ENCODE measurements at regions not wholly inside any gene's neighbourhood (a gene's known extent, or its start where the extent isn't known, plus 50 kb on each side); places are given as distances from the start of the nearest gene placed in this dataset.

GRCh38 chr13:70407486-70407885 is 299.2 kb upstream of the KLHL1 start:
- Histone ChIP-seq H3K36me3 (no peaks in the 10 kb centered on the region), H3K9me3 (replicated peaks) (no peaks in the 10 kb centered on the region), H3K27me3 (no peaks in the 10 kb centered on the region), H3K4me1 (peaks cover 3% of the 10 kb centered on the region; the same call in 1 of the 2 replicates), H3K4me3 (no peak overlapping the region), H3K27ac (no peak overlapping the region)
- no peak for DNase-seq

DNA sequence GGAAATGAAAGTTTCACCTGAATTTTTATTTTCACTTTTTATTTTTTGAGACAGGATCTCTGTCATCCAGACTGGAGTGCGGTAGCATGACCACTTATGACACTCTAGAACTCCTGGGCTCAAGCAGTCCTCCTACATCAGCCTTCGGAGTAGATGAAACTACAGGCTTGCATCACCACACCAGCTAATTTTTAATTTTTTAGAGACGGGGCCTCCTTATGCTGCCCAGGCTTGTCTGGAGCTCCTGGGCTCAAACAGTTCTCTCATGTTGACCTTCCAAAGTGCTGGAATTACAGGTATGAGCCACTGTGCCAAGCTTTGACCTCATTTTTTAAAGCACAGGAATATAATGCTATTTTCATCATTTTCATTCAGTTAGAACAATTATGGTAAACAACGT is 297.0 kb upstream of the KLHL1 start:
- Histone ChIP-seq H3K9me3 (replicated peaks) (no peaks in the 10 kb centered on the region), H3K4me3 (no peak overlapping the region), H3K4me1 (peaks cover 3% of the 10 kb centered on the region; the same call in 1 of the 2 replicates), H3K27ac (no peak overlapping the region), H3K27me3 (no peaks in the 10 kb centered on the region), H3K36me3 (no peaks in the 10 kb centered on the region)
- no peak for DNase-seq

- Histone ChIP-seq H3K36me3 (no peaks in the 10 kb centered on the region), H3K27ac (no peak overlapping the region), H3K4me3 (no peak overlapping the region), H3K4me1 (peaks cover 7% of the 10 kb centered on the region), H3K9me3 (replicated peaks) (no peaks in the 10 kb centered on the region), H3K27me3 (no peaks in the 10 kb centered on the region)
- no peak for DNase-seq
These were observed 285.8 kb upstream of the KLHL1 start for GRCh38 chr13:70394031-70394548.

DNA sequence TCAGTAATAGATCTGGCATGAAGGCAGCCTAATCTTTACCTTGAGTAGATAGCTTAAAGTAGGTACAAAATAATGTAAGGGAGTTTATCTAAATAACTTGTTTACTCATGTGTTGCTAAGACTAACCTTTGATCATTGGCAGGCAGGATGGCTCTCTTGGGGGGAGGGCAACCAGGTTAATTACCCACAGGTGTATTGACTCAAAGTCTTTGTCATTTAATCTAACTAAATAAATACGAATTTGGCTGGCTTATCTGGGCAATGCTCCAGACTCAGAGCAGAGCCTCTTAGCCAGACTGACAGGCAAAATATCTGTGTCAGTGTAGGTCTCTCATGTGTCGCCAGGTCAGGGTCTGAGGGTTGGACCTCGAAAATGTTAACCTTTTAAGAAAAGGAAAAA is 283.4 kb upstream of the KLHL1 start:
- H3K36me3 ChIP-seq: no peaks in the 10 kb centered on the region
- H3K4me3 ChIP-seq: no peak overlapping the region
- no peak for DNase-seq
- H3K27ac ChIP-seq: no peak overlapping the region
- H3K4me1 ChIP-seq: peaks cover 7% of the 10 kb centered on the region
- H3K27me3 ChIP-seq: no peaks in the 10 kb centered on the region
- no peaks in the 10 kb centered on the region for H3K9me3 ChIP-seq (replicated peaks)

DNA sequence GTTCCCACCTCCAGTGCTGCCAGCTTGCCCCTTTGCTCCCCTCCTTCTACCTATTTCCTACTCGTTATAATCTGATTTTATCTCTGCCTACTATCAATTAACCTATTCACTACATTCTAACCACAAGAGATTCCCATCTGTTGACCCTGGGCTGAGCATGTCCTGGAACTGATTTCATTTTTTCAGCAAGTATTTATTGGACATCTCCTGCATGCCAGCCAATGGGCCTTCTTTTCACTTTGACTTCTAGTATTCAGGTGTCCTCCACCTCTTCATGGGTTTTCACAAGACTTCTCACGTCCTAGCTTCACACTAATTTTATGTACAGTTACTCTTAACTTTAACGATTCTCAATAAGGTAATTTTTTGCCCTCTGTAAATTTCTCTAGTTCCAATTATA is 282.7 kb upstream of the KLHL1 start:
- Histone ChIP-seq H3K27ac (no peak overlapping the region), H3K27me3 (no peaks in the 10 kb centered on the region), H3K4me3 (no peak overlapping the region), H3K36me3 (no peaks in the 10 kb centered on the region), H3K4me1 (peaks cover 7% of the 10 kb centered on the region), H3K9me3 (replicated peaks) (no peaks in the 10 kb centered on the region)
- peak in 1 of 2 experiments; percentile 29 for DNase-seq

DNA sequence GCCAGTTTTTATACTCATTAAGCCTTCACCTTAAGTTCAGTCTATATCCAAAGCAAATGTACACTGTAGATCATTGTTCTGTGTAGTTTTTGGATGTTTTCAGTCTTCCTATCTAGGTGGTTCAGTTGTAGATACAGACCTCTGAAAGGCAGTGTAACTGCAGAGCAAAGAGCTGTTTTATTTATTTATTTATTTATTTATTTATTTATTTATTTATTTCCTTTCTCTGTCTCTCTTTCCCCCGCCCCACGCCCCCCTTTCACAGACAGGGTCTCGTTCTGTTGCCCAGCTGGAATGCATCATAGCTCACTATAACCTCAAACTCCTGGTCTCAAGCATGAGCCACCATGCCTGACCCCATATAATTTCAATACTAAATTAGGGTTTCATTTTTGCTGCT is 281.8 kb upstream of the KLHL1 start:
- no peaks in the 10 kb centered on the region for H3K9me3 ChIP-seq (replicated peaks)

GRCh38 chr13:70388935-70389334 is 280.7 kb upstream of the KLHL1 start:
- no peak overlapping the region for H3K27ac ChIP-seq
- no peaks in the 10 kb centered on the region for H3K9me3 ChIP-seq (replicated peaks)
- H3K36me3 ChIP-seq: no peaks in the 10 kb centered on the region
- DNase-seq: no peak
- peaks cover 7% of the 10 kb centered on the region for H3K4me1 ChIP-seq
- no peaks in the 10 kb centered on the region for H3K27me3 ChIP-seq
- no peak overlapping the region for H3K4me3 ChIP-seq

More for the DNA sequence above, 281.8 kb upstream of the KLHL1 start:
- Histone ChIP-seq H3K36me3 (no peaks in the 10 kb centered on the region), H3K4me3 (no peak overlapping the region), H3K27ac (no peak overlapping the region), H3K27me3 (no peaks in the 10 kb centered on the region), H3K4me1 (peaks cover 7% of the 10 kb centered on the region)
- no peak for DNase-seq

GRCh38 chr13:70386919-70387318 is 278.7 kb upstream of the KLHL1 start:
- no peak for DNase-seq
- Histone ChIP-seq H3K36me3 (no peaks in the 10 kb centered on the region), H3K27ac (no peak overlapping the region), H3K4me3 (no peak overlapping the region), H3K9me3 (replicated peaks) (no peaks in the 10 kb centered on the region), H3K4me1 (peaks cover 7% of the 10 kb centered on the region), H3K27me3 (no peaks in the 10 kb centered on the region)

- Histone ChIP-seq H3K27ac (no peak overlapping the region), H3K9me3 (replicated peaks) (no peaks in the 10 kb centered on the region), H3K4me1 (peaks cover 5% of the 10 kb centered on the region; the same call in 1 of the 2 replicates), H3K36me3 (no peaks in the 10 kb centered on the region), H3K27me3 (no peaks in the 10 kb centered on the region), H3K4me3 (no peak overlapping the region)
- DNase-seq: no peak
These were observed 277.6 kb upstream of the KLHL1 start for GRCh38 chr13:70385852-70386251.

GRCh38 chr13:70384156-70384555 is 275.9 kb upstream of the KLHL1 start:
- Histone ChIP-seq H3K36me3 (no peaks in the 10 kb centered on the region), H3K4me1 (no peaks in the 10 kb centered on the region), H3K27me3 (no peaks in the 10 kb centered on the region), H3K4me3 (no peak overlapping the region), H3K9me3 (replicated peaks) (no peaks in the 10 kb centered on the region), H3K27ac (no peak overlapping the region)
- DNase-seq: no peak

GRCh38 chr13:70380809-70381208 is 272.6 kb upstream of the KLHL1 start:
- H3K9me3 ChIP-seq (replicated peaks): no peaks in the 10 kb centered on the region
- DNase-seq: no peak
- no peak overlapping the region for H3K27ac ChIP-seq
- no peak overlapping the region for H3K4me3 ChIP-seq
- H3K4me1 ChIP-seq: no peaks in the 10 kb centered on the region
- no peaks in the 10 kb centered on the region for H3K36me3 ChIP-seq
- no peaks in the 10 kb centered on the region for H3K27me3 ChIP-seq

GRCh38 chr13:70375718-70376117 is 267.5 kb upstream of the KLHL1 start:
- Histone ChIP-seq H3K4me1 (no peaks in the 10 kb centered on the region), H3K4me3 (no peak overlapping the region), H3K27ac (no peak overlapping the region), H3K27me3 (no peaks in the 10 kb centered on the region), H3K36me3 (no peaks in the 10 kb centered on the region), H3K9me3 (replicated peaks) (no peaks in the 10 kb centered on the region)
- no peak for DNase-seq

GRCh38 chr13:70370924-70371323 is 262.7 kb upstream of the KLHL1 start:
- no peak overlapping the region for H3K27ac ChIP-seq
- H3K27me3 ChIP-seq: no peaks in the 10 kb centered on the region
- no peaks in the 10 kb centered on the region for H3K36me3 ChIP-seq
- no peaks in the 10 kb centered on the region for H3K9me3 ChIP-seq (replicated peaks)
- no peak for DNase-seq
- no peaks in the 10 kb centered on the region for H3K4me1 ChIP-seq
- no peak overlapping the region for H3K4me3 ChIP-seq

DNA sequence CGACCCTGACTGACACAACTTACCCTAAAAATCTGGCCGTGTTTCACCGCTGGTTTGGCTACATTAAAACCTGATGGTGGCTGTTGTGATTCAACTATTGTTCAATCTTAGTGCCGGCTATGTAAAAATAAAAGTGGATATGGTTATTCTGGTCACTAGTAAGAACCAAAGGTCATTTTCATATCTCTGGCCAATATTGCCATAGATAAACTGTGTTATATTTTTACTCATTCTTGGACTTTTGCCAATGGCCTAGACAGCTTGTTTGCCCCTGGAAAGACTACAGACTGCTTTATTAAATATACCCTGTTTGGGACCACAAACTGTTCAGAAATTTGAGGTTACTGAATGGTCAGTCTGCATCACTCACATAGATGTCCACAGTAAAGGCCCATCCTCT is 258.5 kb upstream of the KLHL1 start:
- Histone ChIP-seq H3K4me1 (peaks cover 17% of the 10 kb centered on the region), H3K36me3 (no peaks in the 10 kb centered on the region), H3K9me3 (replicated peaks) (no peaks in the 10 kb centered on the region), H3K27ac (no peak overlapping the region), H3K27me3 (no peaks in the 10 kb centered on the region), H3K4me3 (no peak overlapping the region)
- DNase-seq: no peak

DNA sequence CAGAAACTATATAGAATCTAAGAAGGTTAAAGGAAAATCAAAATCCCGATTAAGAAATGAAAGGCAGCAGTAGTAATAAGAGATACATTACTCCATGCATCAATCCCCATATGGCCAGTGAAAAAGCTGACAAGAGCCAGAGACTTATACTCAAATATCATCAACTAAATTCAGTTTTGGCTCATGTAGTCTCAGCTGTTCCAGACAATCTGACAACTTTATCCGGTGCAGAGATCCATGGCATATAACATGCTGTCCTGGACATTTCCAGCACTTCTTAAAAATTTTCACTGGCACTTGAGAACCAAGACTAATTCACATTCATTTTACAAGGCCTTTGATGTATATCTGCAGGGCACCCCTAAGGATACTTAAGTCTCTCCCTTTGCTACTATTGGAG is 255.7 kb upstream of the KLHL1 start:
- no peaks in the 10 kb centered on the region for H3K27me3 ChIP-seq
- no peaks in the 10 kb centered on the region for H3K36me3 ChIP-seq
- no peak overlapping the region for H3K4me3 ChIP-seq
- peaks cover 17% of the 10 kb centered on the region for H3K4me1 ChIP-seq
- no peaks in the 10 kb centered on the region for H3K9me3 ChIP-seq (replicated peaks)
- H3K27ac ChIP-seq: peak overlapping the region; percentile 53
- peak; percentile 47 to 81 for DNase-seq

- Histone ChIP-seq H3K4me3 (no peak overlapping the region), H3K4me1 (peaks cover 17% of the 10 kb centered on the region), H3K36me3 (no peaks in the 10 kb centered on the region)
These were observed 254.7 kb upstream of the KLHL1 start for GRCh38 chr13:70362820-70363570.

More at GRCh38 chr13:70362820-70363570, 254.7 kb upstream of the KLHL1 start:
- Histone ChIP-seq H3K9me3 (replicated peaks) (no peaks in the 10 kb centered on the region), H3K27ac (peak overlapping the region; percentile 53; the same call in 1 of the 2 replicates), H3K27me3 (no peaks in the 10 kb centered on the region)
- peak in 1 of 2 experiments; percentile 54 for DNase-seq
